ENCODE measurements at regions not wholly inside any gene's neighbourhood (a gene's known extent, or its start where the extent isn't known, plus 50 kb on each side); places are given as distances from the start of the nearest gene placed in this dataset.

- DNase-seq (ENCODE audit: low spot score), result no peak
- ChIA-PET CTCF (ENCODE audit: unreplicated experiment) (no interaction called here), POLR2A (interaction anchor here (0.6 kb wide), 1 partner anchor 33 kb away, joined by 3 read pairs; no protein-coding TSS in a partner anchor)
- intact Hi-C loops (cut with micrococcal nuclease; ENCODE audit: unreplicated experiment), result no loop called here
- no peaks in the 10 kb centered on the region for H4K20me1 ChIP-seq (ENCODE audit: insufficient read depth, low read length)
- H3K9me3 ChIP-seq (ENCODE audit: low read length), result peaks cover 11% of the 10 kb centered on the region; the same call in 1 of the 2 replicates
- H2AFZ ChIP-seq (ENCODE audit: low read length), result no peak overlapping the region
- TF ChIP-seq EZH2phosphoT487 (IDR thresholded peaks at IDR 0.05; ENCODE audit: borderline replicate concordance, low read depth, low read length), result no peak
- TF ChIP-seq, protein P1, sequence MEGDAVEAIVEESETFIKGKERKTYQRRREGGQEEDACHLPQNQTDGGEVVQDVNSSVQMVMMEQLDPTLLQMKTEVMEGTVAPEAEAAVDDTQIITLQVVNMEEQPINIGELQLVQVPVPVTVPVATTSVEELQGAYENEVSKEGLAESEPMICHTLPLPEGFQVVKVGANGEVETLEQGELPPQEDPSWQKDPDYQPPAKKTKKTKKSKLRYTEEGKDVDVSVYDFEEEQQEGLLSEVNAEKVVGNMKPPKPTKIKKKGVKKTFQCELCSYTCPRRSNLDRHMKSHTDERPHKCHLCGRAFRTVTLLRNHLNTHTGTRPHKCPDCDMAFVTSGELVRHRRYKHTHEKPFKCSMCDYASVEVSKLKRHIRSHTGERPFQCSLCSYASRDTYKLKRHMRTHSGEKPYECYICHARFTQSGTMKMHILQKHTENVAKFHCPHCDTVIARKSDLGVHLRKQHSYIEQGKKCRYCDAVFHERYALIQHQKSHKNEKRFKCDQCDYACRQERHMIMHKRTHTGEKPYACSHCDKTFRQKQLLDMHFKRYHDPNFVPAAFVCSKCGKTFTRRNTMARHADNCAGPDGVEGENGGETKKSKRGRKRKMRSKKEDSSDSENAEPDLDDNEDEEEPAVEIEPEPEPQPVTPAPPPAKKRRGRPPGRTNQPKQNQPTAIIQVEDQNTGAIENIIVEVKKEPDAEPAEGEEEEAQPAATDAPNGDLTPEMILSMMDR (conservative IDR thresholded peaks at IDR 0.05; ENCODE audit: low read length), result no peak
- peaks cover 23% of the 10 kb centered on the region for H3K4me1 ChIP-seq (ENCODE audit: insufficient read depth, low read length, poor library complexity, severe bottlenecking)
- H3K4me2 ChIP-seq (ENCODE audit: low read length), result no peak overlapping the region
- no peak overlapping the region for H3K27ac ChIP-seq (ENCODE audit: low read depth, low read length, poor library complexity, severe bottlenecking)
- BruUV-seq (replicated peaks), result no TSS peak
- no peaks in the 10 kb centered on the region for H3K9me2 ChIP-seq (ENCODE audit: insufficient read depth, low read length)
- H3K36me3 ChIP-seq (ENCODE audit: insufficient read depth, low read length), result peaks cover 8% of the 10 kb centered on the region; the same call in 1 of the 2 replicates
- no peak overlapping the region for H3K4me3 ChIP-seq (ENCODE audit: low read depth, low read length, poor library complexity, severe bottlenecking)
- no peaks in the 10 kb centered on the region for H3K79me2 ChIP-seq (ENCODE audit: insufficient read depth, low read depth, low read length)
These were observed 70.7 kb upstream of the ZNF30 start for GRCh38 chr19:34856052-34856451.

DNA sequence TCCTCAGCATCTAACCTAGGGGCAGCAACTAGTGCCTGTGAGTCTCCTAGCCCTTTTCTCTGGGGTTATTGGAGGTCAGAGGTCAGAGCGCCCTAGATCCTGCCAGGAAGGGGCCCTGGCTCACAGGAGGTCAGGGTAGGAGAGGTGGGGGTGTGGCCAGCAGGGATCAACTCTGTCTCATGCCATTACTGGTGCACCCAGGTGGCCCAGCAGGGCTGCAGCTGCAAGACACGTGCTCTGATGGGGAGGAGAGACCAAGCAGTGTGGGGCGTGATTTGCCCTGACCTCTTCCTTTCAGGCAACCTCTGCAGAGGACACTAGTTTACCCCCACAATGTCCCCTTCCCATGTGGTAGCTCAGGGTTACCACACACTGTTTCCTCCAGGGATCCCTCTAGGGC lies 73.3 kb upstream of the ZNF30 start:
- H3K36me3 ChIP-seq (ENCODE audit: insufficient read depth, low read length), result peaks cover 8% of the 10 kb centered on the region; the same call in 1 of the 2 replicates
- H3K9me2 ChIP-seq (ENCODE audit: insufficient read depth, low read length), result no peaks in the 10 kb centered on the region
- no peak for TF ChIP-seq EZH2phosphoT487 (IDR thresholded peaks at IDR 0.05; ENCODE audit: borderline replicate concordance, low read depth, low read length)
- ChIA-PET CTCF (ENCODE audit: unreplicated experiment) (no interaction called here), POLR2A (no interaction called here)
- H2AFZ ChIP-seq (ENCODE audit: low read length), result no peak overlapping the region
- no peak overlapping the region for H3K4me3 ChIP-seq (ENCODE audit: low read depth, low read length, poor library complexity, severe bottlenecking)
- peak overlapping the region; percentile 8; the same call in 1 of the 2 replicates for H3K4me2 ChIP-seq (ENCODE audit: low read length)
- no TSS peak for BruUV-seq (replicated peaks)
- DNase-seq (ENCODE audit: low spot score), result peak; percentile 39
- no peak overlapping the region for H3K27ac ChIP-seq (ENCODE audit: low read depth, low read length, poor library complexity, severe bottlenecking)
- no peaks in the 10 kb centered on the region for H3K79me2 ChIP-seq (ENCODE audit: insufficient read depth, low read depth, low read length)
- peaks cover 23% of the 10 kb centered on the region for H3K4me1 ChIP-seq (ENCODE audit: insufficient read depth, low read length, poor library complexity, severe bottlenecking)
- H4K20me1 ChIP-seq (ENCODE audit: insufficient read depth, low read length), result no peaks in the 10 kb centered on the region
- intact Hi-C loops (cut with micrococcal nuclease; ENCODE audit: unreplicated experiment), result no loop called here
- peaks cover 11% of the 10 kb centered on the region; the same call in 1 of the 2 replicates for H3K9me3 ChIP-seq (ENCODE audit: low read length)

GRCh38 chr19:34852669-34853068 lies 74.0 kb upstream of the ZNF30 start:
- Histone ChIP-seq H3K4me3 (ENCODE audit: low read depth, low read length, poor library complexity, severe bottlenecking) (no peak overlapping the region), H3K4me2 (ENCODE audit: low read length) (no peak overlapping the region; the same call in 1 of the 2 replicates), H3K36me3 (ENCODE audit: insufficient read depth, low read length) (peaks cover 8% of the 10 kb centered on the region; the same call in 1 of the 2 replicates), H3K79me2 (ENCODE audit: insufficient read depth, low read depth, low read length) (no peaks in the 10 kb centered on the region), H2AFZ (ENCODE audit: low read length) (no peak overlapping the region), H3K4me1 (ENCODE audit: insufficient read depth, low read length, poor library complexity, severe bottlenecking) (peaks cover 23% of the 10 kb centered on the region), H3K27ac (ENCODE audit: low read depth, low read length, poor library complexity, severe bottlenecking) (no peak overlapping the region), H3K9me3 (ENCODE audit: low read length) (peaks cover 11% of the 10 kb centered on the region; the same call in 1 of the 2 replicates), H3K9me2 (ENCODE audit: insufficient read depth, low read length) (no peaks in the 10 kb centered on the region), H4K20me1 (ENCODE audit: insufficient read depth, low read length) (no peaks in the 10 kb centered on the region)
- intact Hi-C loops (cut with micrococcal nuclease; ENCODE audit: unreplicated experiment), result no loop called here
- no peak for DNase-seq (ENCODE audit: low spot score)
- no TSS peak for BruUV-seq (replicated peaks)
- POLR2A ChIA-PET, result no interaction called here
- no peak for TF ChIP-seq EZH2phosphoT487 (IDR thresholded peaks at IDR 0.05; ENCODE audit: borderline replicate concordance, low read depth, low read length)
- TF ChIP-seq, protein P1 (conservative IDR thresholded peaks at IDR 0.05; ENCODE audit: low read length), result no peak
- CTCF ChIA-PET (ENCODE audit: unreplicated experiment), result no interaction called here
